ENCODE measurements at regions not wholly inside any gene's neighbourhood (a gene's known extent, or its start where the extent isn't known, plus 50 kb on each side); places are given as distances from the start of the nearest gene placed in this dataset.

DNA sequence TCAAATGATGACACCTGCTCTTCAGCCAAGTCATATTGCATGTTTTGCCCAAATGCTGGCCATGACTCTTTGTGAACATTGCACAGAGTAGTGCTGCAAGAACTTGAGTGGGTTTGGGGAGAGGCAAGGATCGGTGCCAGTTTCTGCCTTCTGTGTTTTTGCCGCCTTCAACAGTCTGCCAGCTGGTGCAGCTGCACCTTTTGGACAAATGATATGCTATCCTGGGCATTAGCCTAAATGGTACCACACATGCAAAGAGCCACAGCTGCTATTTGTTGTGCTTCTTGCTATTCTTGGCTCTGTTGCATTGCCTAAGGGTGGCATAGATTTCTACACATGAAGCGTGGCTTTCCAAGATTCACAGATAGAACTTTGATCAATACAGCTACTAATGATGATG, 189.0 kb upstream of the CCN2 start:
- no peaks in the 10 kb centered on the region for H3K36me3 Mint-ChIP-seq
- CTCF ChIA-PET, result no interaction called here
- H3K27ac Mint-ChIP-seq, result no peak overlapping the region
- no peaks in the 10 kb centered on the region for H3K9me3 Mint-ChIP-seq
- no peaks in the 10 kb centered on the region for H3K4me1 Mint-ChIP-seq
- no peak overlapping the region for H3K4me3 Mint-ChIP-seq
- DNase-seq, result no peak
- H3K27me3 Mint-ChIP-seq, result no peaks in the 10 kb centered on the region

DNA sequence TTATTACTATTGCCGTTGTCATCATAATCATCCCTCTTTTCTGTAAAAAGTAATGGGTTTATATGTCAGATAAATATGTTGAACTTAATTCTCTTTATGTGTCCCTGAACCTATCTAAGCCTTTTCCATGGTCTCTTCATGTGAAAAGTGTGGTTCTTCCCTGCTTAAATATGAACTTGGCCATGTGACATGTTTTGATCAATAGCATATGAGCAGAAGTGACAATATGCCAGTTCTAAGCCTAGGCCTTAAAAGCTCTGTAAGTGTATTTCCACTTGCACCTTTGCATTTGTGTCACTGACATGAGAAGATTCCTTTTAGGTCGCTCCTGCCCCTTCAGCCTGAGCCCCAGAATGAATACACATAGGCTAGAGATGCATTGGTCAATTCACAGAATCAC, 188.4 kb upstream of the CCN2 start:
- H3K27me3 Mint-ChIP-seq, result no peaks in the 10 kb centered on the region
- CTCF ChIA-PET, result no interaction called here
- H3K36me3 Mint-ChIP-seq, result no peaks in the 10 kb centered on the region
- H3K4me1 Mint-ChIP-seq, result no peaks in the 10 kb centered on the region
- no peak overlapping the region for H3K4me3 Mint-ChIP-seq
- DNase-seq, result no peak
- no peak overlapping the region for H3K27ac Mint-ChIP-seq
- H3K9me3 Mint-ChIP-seq, result no peaks in the 10 kb centered on the region

DNA sequence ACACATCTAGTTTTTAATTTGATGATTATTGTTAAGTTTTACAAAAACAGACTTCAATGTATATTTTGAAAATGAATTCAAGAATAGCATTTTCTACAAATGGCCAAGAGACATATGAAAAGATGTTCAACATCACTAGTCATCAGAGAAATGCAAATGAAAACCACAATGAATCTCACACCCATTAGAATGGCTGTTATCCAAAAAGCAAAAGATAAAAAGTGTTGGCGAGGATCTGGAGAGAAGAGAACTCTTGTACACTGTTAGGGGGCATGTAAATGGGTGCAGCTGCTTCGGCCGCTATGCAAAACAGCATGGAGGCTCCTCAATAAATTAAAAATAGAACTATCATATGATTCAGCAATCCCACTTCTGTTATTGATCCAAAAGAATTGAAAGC, 185.8 kb upstream of the CCN2 start:
- CTCF ChIA-PET, result no interaction called here
- no peak overlapping the region for H3K27ac Mint-ChIP-seq
- no peaks in the 10 kb centered on the region for H3K27me3 Mint-ChIP-seq
- no peak for DNase-seq
- H3K4me3 Mint-ChIP-seq, result no peak overlapping the region
- H3K4me1 Mint-ChIP-seq, result no peaks in the 10 kb centered on the region
- H3K9me3 Mint-ChIP-seq, result no peaks in the 10 kb centered on the region
- no peaks in the 10 kb centered on the region for H3K36me3 Mint-ChIP-seq

DNA sequence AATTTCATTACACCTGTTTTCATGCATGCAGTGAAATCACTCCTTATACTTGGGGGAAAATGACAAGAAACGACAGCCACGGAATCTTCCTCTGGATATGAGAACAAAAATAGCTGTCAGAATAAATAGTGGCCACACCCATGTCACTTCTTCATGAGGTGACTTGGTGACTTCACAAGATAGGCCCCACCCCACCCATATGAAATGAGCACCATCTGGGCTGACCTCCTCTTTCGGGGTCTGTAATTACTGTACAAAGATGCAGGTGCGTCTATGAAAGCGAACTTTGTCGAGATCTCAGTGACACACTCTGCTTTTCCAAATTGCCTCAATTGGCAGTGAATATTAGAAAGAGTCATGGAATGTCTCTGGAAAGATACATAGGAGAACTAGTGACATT, 184.2 kb upstream of the CCN2 start:
- CTCF ChIA-PET, result no interaction called here
- Mint-ChIP-seq H3K36me3 (no peaks in the 10 kb centered on the region), H3K27me3 (no peaks in the 10 kb centered on the region), H3K9me3 (no peaks in the 10 kb centered on the region), H3K4me1 (no peaks in the 10 kb centered on the region), H3K4me3 (no peak overlapping the region), H3K27ac (no peak overlapping the region)
- no peak for DNase-seq

DNA sequence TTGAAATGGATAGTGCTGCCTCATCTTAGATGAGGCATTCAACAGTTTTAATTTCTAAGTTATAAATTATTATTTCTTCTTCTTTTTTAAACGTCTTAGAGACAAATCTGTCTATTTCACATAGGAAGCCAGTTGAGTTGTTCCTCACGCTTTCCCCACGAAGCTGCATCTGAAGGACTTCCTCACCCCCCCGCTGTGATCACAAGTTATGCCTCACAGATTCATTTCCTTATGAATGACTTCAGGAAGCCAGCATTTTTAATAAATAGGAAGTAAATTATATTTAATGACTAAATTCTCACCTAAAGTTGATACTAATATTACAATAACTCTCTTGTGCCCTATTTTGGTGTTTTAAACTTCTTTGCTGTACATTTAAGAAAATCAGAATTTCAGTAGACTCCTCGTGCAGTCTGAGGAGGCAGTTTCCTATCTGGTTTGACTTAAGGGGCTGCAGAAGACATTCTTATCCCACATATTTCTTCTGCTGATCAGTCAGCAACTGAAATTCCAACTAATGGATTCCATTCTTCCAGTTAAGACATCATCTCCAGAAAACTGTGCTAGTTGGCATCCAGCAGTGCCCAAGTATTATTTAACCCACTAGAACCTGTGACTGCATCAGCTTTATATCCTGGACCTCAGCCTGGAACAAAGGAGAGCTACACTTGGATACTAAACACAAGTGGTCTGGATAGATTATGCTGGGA, 182.7 kb upstream of the CCN2 start:
- Mint-ChIP-seq H3K9me3 (no peaks in the 10 kb centered on the region), H3K4me3 (no peak overlapping the region), H3K27ac (no peak overlapping the region), H3K4me1 (no peaks in the 10 kb centered on the region), H3K27me3 (no peaks in the 10 kb centered on the region), H3K36me3 (no peaks in the 10 kb centered on the region)
- CTCF ChIA-PET, result no interaction called here
- DNase-seq, result no peak

DNA sequence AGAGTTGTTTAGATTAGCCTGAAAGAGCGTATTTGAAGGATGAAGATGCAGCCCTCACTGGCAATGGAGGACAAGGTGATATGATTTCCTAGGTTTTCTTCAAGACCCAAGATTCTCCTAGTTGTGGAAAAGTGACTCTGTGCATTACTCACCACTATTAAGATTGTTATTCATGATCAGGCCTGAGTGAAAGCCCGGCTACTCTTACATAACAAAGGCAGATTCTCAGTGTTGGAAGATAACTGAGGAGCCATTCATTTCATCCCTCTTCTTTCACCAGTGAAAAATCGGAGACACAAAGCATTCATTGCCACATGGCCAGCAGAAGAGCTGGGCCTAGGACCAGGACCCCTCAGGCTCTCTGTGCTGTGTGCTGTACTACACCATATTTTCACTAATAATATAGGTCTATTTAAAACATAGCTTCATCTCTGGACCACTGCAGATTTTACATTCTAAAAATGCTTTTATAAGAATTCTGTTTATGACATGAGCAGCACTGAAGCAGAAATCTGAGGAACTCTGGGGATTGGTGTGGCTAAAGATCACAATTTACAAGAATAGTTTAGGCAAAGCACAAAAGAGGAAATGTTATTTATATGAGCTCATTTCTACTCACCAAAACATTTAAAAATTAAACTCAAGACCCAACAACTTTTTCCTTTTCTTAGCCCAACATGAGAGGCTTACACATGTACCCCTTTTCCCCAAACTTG, 181.9 kb upstream of the CCN2 start:
- H3K36me3 Mint-ChIP-seq, result no peaks in the 10 kb centered on the region
- no peaks in the 10 kb centered on the region for H3K27me3 Mint-ChIP-seq
- no peaks in the 10 kb centered on the region for H3K4me1 Mint-ChIP-seq
- H3K27ac Mint-ChIP-seq, result no peak overlapping the region
- no peak overlapping the region for H3K4me3 Mint-ChIP-seq
- CTCF ChIA-PET, result no interaction called here
- no peak for DNase-seq
- H3K9me3 Mint-ChIP-seq, result no peaks in the 10 kb centered on the region

DNA sequence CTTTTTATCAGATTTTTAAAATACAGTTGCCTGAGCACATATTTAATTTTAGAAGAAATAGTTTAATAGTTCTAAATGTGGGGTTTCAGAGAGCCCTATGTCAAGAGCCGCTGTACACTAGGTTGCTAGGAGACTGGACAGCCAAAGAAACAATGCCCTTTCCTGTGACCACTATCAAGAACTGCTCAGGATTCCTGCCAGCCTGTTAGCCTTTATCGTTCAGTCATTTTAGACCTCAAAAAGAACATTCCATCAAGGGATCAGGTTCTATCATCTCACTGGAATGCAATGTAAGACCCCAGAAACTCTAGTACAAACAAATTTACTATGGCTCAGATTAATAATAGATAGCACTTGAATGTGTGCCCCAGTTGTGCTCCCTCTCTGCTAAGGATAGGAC, 181.2 kb upstream of the CCN2 start:
- H3K27me3 Mint-ChIP-seq, result no peaks in the 10 kb centered on the region
- no peaks in the 10 kb centered on the region for H3K4me1 Mint-ChIP-seq
- no peak for DNase-seq
- H3K36me3 Mint-ChIP-seq, result no peaks in the 10 kb centered on the region
- no peaks in the 10 kb centered on the region for H3K9me3 Mint-ChIP-seq
- CTCF ChIA-PET, result no interaction called here
- H3K27ac Mint-ChIP-seq, result no peak overlapping the region
- no peak overlapping the region for H3K4me3 Mint-ChIP-seq

DNA sequence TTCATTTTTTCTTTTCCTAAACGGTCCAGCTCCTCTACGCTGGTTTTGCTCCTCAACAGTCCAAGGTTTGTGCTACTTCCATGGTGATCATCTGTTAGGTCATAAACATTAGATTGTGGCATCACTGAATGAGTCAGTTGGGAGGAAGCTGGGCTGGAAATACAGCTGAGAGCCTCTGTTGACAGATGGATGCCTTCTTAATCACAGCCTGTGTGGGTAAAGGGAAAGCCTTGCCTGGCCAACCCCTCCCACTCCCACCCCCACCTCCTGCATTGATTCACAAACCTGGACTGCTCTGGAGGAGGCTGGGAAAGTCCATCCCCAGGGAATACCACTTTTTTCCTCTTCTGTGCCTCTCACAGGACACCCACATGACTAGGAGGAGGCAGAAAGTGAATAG, 180.6 kb upstream of the CCN2 start:
- CTCF ChIA-PET, result no interaction called here
- Mint-ChIP-seq H3K27me3 (no peaks in the 10 kb centered on the region), H3K4me1 (no peaks in the 10 kb centered on the region), H3K36me3 (no peaks in the 10 kb centered on the region), H3K4me3 (no peak overlapping the region), H3K9me3 (no peaks in the 10 kb centered on the region), H3K27ac (no peak overlapping the region)
- no peak for DNase-seq

DNA sequence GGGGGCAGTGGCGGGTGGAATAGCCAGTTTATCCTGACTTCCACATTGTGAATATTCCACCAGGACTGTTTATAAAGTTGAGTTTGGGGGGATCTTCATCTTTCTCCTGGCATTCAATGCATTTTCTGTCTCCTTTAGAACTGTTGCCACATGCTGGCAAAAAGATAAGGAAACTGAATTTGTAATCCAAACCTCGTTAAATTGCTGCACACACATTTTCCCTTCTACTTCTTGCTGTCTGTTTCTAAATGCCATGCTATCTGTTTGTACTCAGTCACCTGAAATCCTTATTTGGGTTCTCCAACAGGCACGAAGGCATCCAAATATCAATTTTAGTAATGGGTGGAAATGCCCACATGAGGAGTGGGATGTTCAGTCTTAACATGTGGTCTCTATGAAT, 180.2 kb upstream of the CCN2 start:
- H3K9me3 Mint-ChIP-seq, result no peaks in the 10 kb centered on the region
- H3K4me1 Mint-ChIP-seq, result no peaks in the 10 kb centered on the region
- H3K27ac Mint-ChIP-seq, result no peak overlapping the region
- no peak for DNase-seq
- CTCF ChIA-PET, result no interaction called here
- H3K4me3 Mint-ChIP-seq, result no peak overlapping the region
- H3K27me3 Mint-ChIP-seq, result no peaks in the 10 kb centered on the region
- H3K36me3 Mint-ChIP-seq, result no peaks in the 10 kb centered on the region

DNA sequence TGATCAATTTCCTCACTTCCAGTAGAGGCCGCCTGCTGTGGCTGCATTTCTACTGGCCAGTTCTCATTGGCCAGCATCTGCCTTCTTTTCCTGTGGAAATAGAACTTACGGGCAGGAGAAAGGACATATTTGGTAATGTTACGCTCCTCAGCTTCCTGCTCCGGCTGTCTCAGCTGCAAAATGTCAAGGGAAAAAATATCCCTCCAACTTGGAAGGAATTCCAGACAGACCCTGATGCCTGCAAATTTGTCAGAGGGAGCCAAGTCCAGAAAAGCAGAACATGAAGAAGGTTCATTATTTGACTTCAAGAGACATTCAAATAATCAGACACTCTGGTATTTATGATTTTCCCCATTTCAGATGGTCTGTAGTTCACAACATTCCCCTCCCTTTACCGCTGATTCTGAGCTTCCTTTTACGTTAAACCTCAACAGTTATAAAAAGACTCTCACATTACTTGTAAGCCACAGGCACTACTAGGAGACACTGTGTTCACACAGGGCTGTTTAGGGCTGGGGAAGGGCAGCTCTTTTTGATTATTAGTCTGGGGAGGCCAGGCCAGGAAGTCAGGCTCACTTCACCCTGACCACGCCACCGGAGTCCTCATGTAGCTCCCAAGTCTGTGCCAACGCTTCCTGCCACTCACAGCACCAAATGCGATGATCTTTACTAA, 179.6 kb upstream of the CCN2 start:
- no peaks in the 10 kb centered on the region for H3K36me3 Mint-ChIP-seq
- no peak for DNase-seq
- H3K9me3 Mint-ChIP-seq, result no peaks in the 10 kb centered on the region
- H3K4me1 Mint-ChIP-seq, result no peaks in the 10 kb centered on the region
- no peak overlapping the region for H3K4me3 Mint-ChIP-seq
- H3K27me3 Mint-ChIP-seq, result no peaks in the 10 kb centered on the region
- CTCF ChIA-PET, result no interaction called here
- no peak overlapping the region for H3K27ac Mint-ChIP-seq

DNA sequence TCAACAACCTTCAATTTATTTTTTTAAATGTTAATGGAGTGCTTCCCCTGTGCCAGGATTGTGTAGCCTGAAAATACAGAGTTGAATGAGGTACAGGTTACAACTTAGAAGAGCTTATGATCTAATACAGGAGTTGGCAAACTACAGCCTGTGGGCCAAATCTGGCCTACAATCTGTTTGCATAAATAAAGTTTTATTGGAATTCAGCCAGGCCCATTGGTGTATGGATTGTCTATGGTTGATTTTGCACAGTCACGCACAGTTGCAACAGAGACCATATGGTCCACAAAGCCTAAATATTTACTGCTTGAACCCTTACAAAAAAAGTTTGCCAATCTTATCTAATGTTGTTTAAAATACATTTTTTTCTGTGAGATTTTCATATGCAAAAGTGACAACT, 177.3 kb upstream of the CCN2 start:
- Mint-ChIP-seq H3K27ac (no peak overlapping the region), H3K4me3 (no peak overlapping the region), H3K9me3 (no peaks in the 10 kb centered on the region), H3K4me1 (no peaks in the 10 kb centered on the region), H3K36me3 (no peaks in the 10 kb centered on the region), H3K27me3 (no peaks in the 10 kb centered on the region)
- CTCF ChIA-PET, result no interaction called here
- DNase-seq, result no peak

DNA sequence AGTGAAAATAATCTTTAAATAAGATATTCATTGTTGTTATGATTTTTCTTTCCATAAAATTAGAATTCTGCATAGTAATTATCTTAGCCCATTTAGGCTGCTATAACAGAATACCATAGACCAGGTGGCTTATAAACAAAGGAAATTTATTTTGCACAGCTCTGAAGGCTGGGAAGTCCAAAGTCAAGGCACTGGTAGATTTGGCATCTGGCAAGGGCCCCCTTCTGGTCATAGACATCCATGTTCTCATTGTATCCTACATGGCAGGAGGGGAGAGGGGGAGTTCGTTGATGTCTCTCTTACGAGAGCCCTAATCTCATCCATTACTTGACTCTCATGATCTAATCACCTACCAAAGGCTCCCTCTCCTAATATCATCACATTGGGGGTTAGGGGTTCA, 175.0 kb upstream of the CCN2 start:
- no peaks in the 10 kb centered on the region for H3K4me1 Mint-ChIP-seq
- H3K9me3 Mint-ChIP-seq, result no peaks in the 10 kb centered on the region
- CTCF ChIA-PET, result no interaction called here
- H3K36me3 Mint-ChIP-seq, result no peaks in the 10 kb centered on the region
- no peak overlapping the region for H3K27ac Mint-ChIP-seq
- H3K27me3 Mint-ChIP-seq, result no peaks in the 10 kb centered on the region
- no peak for DNase-seq
- no peak overlapping the region for H3K4me3 Mint-ChIP-seq

DNA sequence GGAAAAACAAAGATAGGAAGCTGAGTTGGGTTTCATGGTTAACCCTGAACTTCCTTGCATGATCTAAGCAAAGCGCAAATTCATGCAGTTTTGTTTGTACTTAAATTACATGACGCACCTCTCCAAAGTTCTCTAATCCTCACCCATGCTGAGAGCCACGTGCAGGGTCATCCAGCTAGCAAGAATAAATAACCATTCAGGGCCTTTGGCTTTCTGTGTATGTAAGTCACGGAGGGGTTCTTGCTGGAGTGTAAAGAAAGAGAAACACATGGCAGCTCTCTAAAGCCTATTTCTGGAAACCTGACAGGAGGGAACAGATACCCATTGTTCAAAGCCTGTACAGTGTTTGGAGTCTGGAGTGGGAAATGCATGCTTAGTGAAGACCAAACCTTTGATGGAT, 171.7 kb upstream of the CCN2 start:
- CTCF ChIA-PET, result no interaction called here
- no peaks in the 10 kb centered on the region for H3K27me3 Mint-ChIP-seq
- no peak overlapping the region for H3K27ac Mint-ChIP-seq
- no peak overlapping the region for H3K4me3 Mint-ChIP-seq
- no peak for DNase-seq
- H3K4me1 Mint-ChIP-seq, result no peaks in the 10 kb centered on the region
- H3K36me3 Mint-ChIP-seq, result no peaks in the 10 kb centered on the region
- H3K9me3 Mint-ChIP-seq, result no peaks in the 10 kb centered on the region

DNA sequence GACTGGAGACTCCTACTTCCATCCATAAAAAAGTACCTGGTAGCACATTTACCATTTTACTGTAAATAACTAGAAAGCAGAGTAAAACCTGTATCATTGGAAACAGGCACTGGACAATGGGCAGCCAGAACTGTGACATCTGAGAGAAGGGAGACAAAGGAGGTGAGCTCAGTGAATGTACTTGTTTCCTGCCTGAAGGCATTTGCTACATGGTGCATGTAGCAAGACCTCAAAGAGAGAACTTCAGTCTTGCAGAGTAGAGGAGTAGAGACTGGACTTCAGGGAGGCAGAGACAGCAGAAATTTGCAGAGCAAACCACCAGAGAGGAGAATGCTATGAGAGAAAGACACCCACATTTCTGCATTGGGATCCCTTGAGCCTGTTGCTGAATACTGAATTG, 171.0 kb upstream of the CCN2 start:
- Mint-ChIP-seq H3K27me3 (no peaks in the 10 kb centered on the region), H3K4me3 (no peak overlapping the region), H3K4me1 (no peaks in the 10 kb centered on the region), H3K27ac (no peak overlapping the region), H3K9me3 (no peaks in the 10 kb centered on the region), H3K36me3 (no peaks in the 10 kb centered on the region)
- CTCF ChIA-PET, result no interaction called here
- no peak for DNase-seq

DNA sequence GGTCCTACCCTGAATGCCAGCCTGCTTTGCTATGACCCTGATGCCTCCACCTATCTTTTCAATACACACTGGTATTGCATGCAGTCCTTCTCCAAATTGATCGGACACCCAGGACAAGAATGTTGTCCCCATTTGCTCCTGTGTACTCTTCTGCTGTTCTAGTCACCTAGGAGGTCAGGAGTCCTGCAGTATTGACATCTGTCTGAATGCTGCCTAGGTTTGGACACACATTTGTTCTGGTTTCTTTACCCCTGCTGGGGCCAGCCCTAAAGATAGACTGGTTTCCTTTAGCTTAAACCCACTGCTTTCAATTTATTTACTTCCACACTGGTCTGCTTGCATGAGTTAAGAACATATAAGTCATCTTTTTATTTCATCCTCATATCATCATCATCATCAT, 167.0 kb upstream of the CCN2 start:
- H3K27me3 Mint-ChIP-seq, result no peaks in the 10 kb centered on the region
- no peaks in the 10 kb centered on the region for H3K36me3 Mint-ChIP-seq
- no peak for DNase-seq
- H3K4me3 Mint-ChIP-seq, result no peak overlapping the region
- no peak overlapping the region for H3K27ac Mint-ChIP-seq
- no peaks in the 10 kb centered on the region for H3K9me3 Mint-ChIP-seq
- CTCF ChIA-PET, result no interaction called here
- no peaks in the 10 kb centered on the region for H3K4me1 Mint-ChIP-seq

All from activated naive CD4-positive, alpha-beta T cell treated with anti-CD3 and anti-CD28 coated beads, Interleukin-2, amount 10 ng/mL, durations not matched to agents 7 days and 5 days (primary cell).